ENCODE measurements at regions not wholly inside any gene's neighbourhood (a gene's known extent, or its start where the extent isn't known, plus 50 kb on each side); places are given as distances from the start of the nearest gene placed in this dataset.
A peak's percentile ranks its signal among the peaks of the same experiment; 100 is the strongest.

- TF ChIP-seq CTCF (conservative IDR thresholded peaks at IDR 0.05): no peak
- H3K27ac ChIP-seq: no peak overlapping the region
These were observed 342.5 kb downstream of the SEC16B start for GRCh38 chr1:177627148-177627910.

GRCh38 chr1:177620636-177621190, 349.1 kb downstream of the SEC16B start:
- H3K27ac ChIP-seq: peak overlapping the region; percentile 55
- no peak for TF ChIP-seq CTCF (conservative IDR thresholded peaks at IDR 0.05)

- H3K27ac ChIP-seq: no peak overlapping the region
- TF ChIP-seq CTCF (conservative IDR thresholded peaks at IDR 0.05): no peak
These were observed 354.6 kb downstream of the SEC16B start for GRCh38 chr1:177615251-177615650.

- peak overlapping the region; percentile 58 for H3K27ac ChIP-seq
- TF ChIP-seq CTCF (conservative IDR thresholded peaks at IDR 0.05): no peak
These were observed 358.5 kb downstream of the SEC16B start for GRCh38 chr1:177611402-177611801.

- H3K27ac ChIP-seq: no peak overlapping the region; the same call in 1 of the 2 replicates
- TF ChIP-seq CTCF (conservative IDR thresholded peaks at IDR 0.05): no peak
These were observed 359.9 kb downstream of the SEC16B start for GRCh38 chr1:177609953-177610352.

GRCh38 chr1:177600936-177601335, 368.9 kb downstream of the SEC16B start:
- no peak for TF ChIP-seq CTCF (conservative IDR thresholded peaks at IDR 0.05)
- peak overlapping the region; percentile 69 for H3K27ac ChIP-seq

GRCh38 chr1:177600321-177600720, 369.5 kb downstream of the SEC16B start:
- no peak for TF ChIP-seq CTCF (conservative IDR thresholded peaks at IDR 0.05)
- peak overlapping the region; percentile 69 for H3K27ac ChIP-seq
